GM18499 (cell line): ENCODE measurements at regions not wholly inside any gene's neighbourhood (a gene's known extent, or its start where the extent isn't known, plus 50 kb on each side); places are given as distances from the start of the nearest gene placed in this dataset.

Experiments used
- ATAC-seq: cut with Tn5 transposase; IDR thresholded peaks from one replicate; pipeline ENCODE4 v1.9.1; 2021; ENCODE audit warnings: moderate number of reproducible peaks; ENCODE audit not compliant: insufficient read depth, unreplicated experiment

- no peak for ATAC-seq
Measured at GRCh38 chr16:55102077-55102476, 171.4 kb downstream of the IRX5 start.

GRCh38 chr16:55102531-55102930 lies 171.9 kb downstream of the IRX5 start:
- ATAC-seq = no peak

- ATAC-seq = no peak
Measured at GRCh38 chr16:55107851-55108250, 177.2 kb downstream of the IRX5 start.

- ATAC-seq = no peak
Measured at GRCh38 chr16:55113210-55113609, 182.5 kb downstream of the IRX5 start.

- no peak for ATAC-seq
Measured at GRCh38 chr16:55115506-55115905, 184.8 kb downstream of the IRX5 start.

GRCh38 chr16:55116165-55116920 lies 185.7 kb downstream of the IRX5 start:
- no peak for ATAC-seq

- ATAC-seq = no peak
Measured at GRCh38 chr16:55118701-55119260, 188.1 kb downstream of the IRX5 start.

- no peak for ATAC-seq
Measured at GRCh38 chr16:55120408-55120807, 189.7 kb downstream of the IRX5 start.

GRCh38 chr16:55120826-55121225 lies 190.2 kb downstream of the IRX5 start:
- ATAC-seq = no peak

- ATAC-seq = no peak
Measured at GRCh38 chr16:55123652-55124051, 193.0 kb downstream of the IRX5 start.

- no peak for ATAC-seq
Measured at GRCh38 chr16:55125818-55126385, 195.2 kb downstream of the IRX5 start.

- ATAC-seq = no peak
Measured at GRCh38 chr16:55126456-55126855, 195.8 kb downstream of the IRX5 start.

GRCh38 chr16:55130456-55130855 lies 193.5 kb upstream of the IRX6 start:
- ATAC-seq = no peak

GRCh38 chr16:55130911-55131310 lies 193.1 kb upstream of the IRX6 start:
- ATAC-seq = no peak

- no peak for ATAC-seq
Measured at GRCh38 chr16:55133654-55134053, 190.3 kb upstream of the IRX6 start.

GRCh38 chr16:55136356-55137150 lies 187.4 kb upstream of the IRX6 start:
- no peak for ATAC-seq

GRCh38 chr16:55138298-55138697 lies 185.7 kb upstream of the IRX6 start:
- ATAC-seq = no peak

- ATAC-seq = no peak
Measured at GRCh38 chr16:55142405-55142804, 181.6 kb upstream of the IRX6 start.

- ATAC-seq = no peak
Measured at GRCh38 chr16:55144651-55145050, 179.4 kb upstream of the IRX6 start.

GRCh38 chr16:55145771-55146603 lies 178.0 kb upstream of the IRX6 start:
- ATAC-seq = no peak
